H1 (cell line): ENCODE measurements at regions not wholly inside any gene's neighbourhood (a gene's known extent, or its start where the extent isn't known, plus 50 kb on each side); places are given as distances from the start of the nearest gene placed in this dataset.

Source experiments
- CTCF ChIA-PET: fragments of 300-600 bp; sonication (Branson Sonifier 250); formaldehyde crosslinking; loops from one replicate; lab custom pipeline; 2021; ENCODE audit not compliant: partially characterized antibody; lab: Charles Lee
- POLR2A ChIA-PET: fragments of 300-600 bp; sonication (Branson Sonifier 250); formaldehyde crosslinking; loops from one replicate; lab custom pipeline; 2021; ENCODE audit warnings: inconsistent platforms; ENCODE audit not compliant: partially characterized antibody; lab: Charles Lee
- DNase-seq, 2 experiments: peaks; one replicate each; pipeline versions ENCODE4 v3.0.0 to v3.0.0-alpha.2; 2010 to 2022; ENCODE audit warnings: low spot score in 2 of 2, low read depth in 1 of 2, mixed read lengths in 1 of 2
- FAIRE-seq: peaks from 2 replicates; lab custom pipeline; 2011; peaks lifted over from hg19 to GRCh38; lab: Jason Lieb, UNC
- H2AFZ ChIP-seq: 2 replicates; pipeline ENCODE4 v1.8.1; 2012; ENCODE audit warnings: low read length, inconsistent platforms
- H2AK5ac ChIP-seq: 2 replicates; pipeline ENCODE4 v1.6.1; 2013; ENCODE audit warnings: low read depth, low read length
- H2BK120ac ChIP-seq: replicated peaks from 2 replicates; pipeline ENCODE3; 2013; ENCODE audit warnings: low read depth, low read length, inconsistent platforms
- H2BK12ac ChIP-seq: 2 replicates; pipeline ENCODE4 v1.6.1; 2013; ENCODE audit warnings: low read depth, low read length
- H2BK15ac ChIP-seq: 2 replicates; pipeline ENCODE4 v1.6.1; 2013; ENCODE audit warnings: low read length
- H2BK20ac ChIP-seq: 2 replicates; pipeline ENCODE4 v1.6.1; 2013; ENCODE audit warnings: low read length
- H2BK5ac ChIP-seq: 2 replicates; pipeline ENCODE4 v1.6.1; 2013; ENCODE audit warnings: low read depth, low read length
- H3K14ac ChIP-seq: 2 replicates; pipeline ENCODE4 v1.6.1; 2013; ENCODE audit warnings: inconsistent platforms; ENCODE audit not compliant: insufficient read length
- H3K18ac ChIP-seq: 2 replicates; pipeline ENCODE4 v1.6.1; 2013; ENCODE audit warnings: low read length; ENCODE audit errors: extremely low read depth
- H3K23ac ChIP-seq: 2 replicates; pipeline ENCODE4 v1.6.1; 2013; ENCODE audit warnings: inconsistent platforms; ENCODE audit not compliant: insufficient read length
- H3K23me2 ChIP-seq: 2 replicates; pipeline ENCODE4 v1.6.1; 2013; ENCODE audit warnings: low read depth, low read length
- H3K27ac ChIP-seq: 2 replicates; pipeline ENCODE4 v1.6.1; 2011; ENCODE audit warnings: low read depth, low read length, inconsistent platforms
- H3K27me3 ChIP-seq, 4 experiments: replicated peaks in 1 of 4; 1 replicate in 1 of 4; 2 replicates in 3 of 4; pipeline versions ENCODE4 v1.6.1 to v1.8.1; 2011 to 2013; ENCODE audit warnings: low read length in 3 of 4, mild to moderate bottlenecking in 3 of 4, inconsistent platforms in 2 of 4, mixed read lengths in 2 of 4, moderate library complexity in 1 of 4; ENCODE audit not compliant: control insufficient read depth in 3 of 4, insufficient read depth in 3 of 4; ENCODE audit errors: extremely low read depth in 1 of 4
- H3K36me3 ChIP-seq, 4 experiments: 2 replicates each; pipeline versions ENCODE4 v1.6.1 to v1.8.1; 2011 to 2013; ENCODE audit warnings: mild to moderate bottlenecking in 4 of 4, low read length in 3 of 4, moderate library complexity in 2 of 4, control low read depth in 1 of 4, inconsistent platforms in 1 of 4; ENCODE audit not compliant: insufficient read depth in 4 of 4, control insufficient read depth in 2 of 4
- H3K4ac ChIP-seq: replicated peaks from 2 replicates; pipeline ENCODE3; 2013; ENCODE audit warnings: low read length, low read depth, mixed read lengths, inconsistent platforms; ENCODE audit not compliant: insufficient read length
- H3K4me1 ChIP-seq, 4 experiments: replicated peaks in 1 of 4; 1 replicate in 1 of 4; 2 replicates in 3 of 4; pipeline versions ENCODE4 v1.6.1 to v1.8.1; 2011 to 2013; ENCODE audit warnings: low read length in 3 of 4, inconsistent platforms in 2 of 4, mixed read lengths in 1 of 4; ENCODE audit not compliant: insufficient read depth in 4 of 4, control insufficient read depth in 3 of 4
- H3K4me2 ChIP-seq, 2 experiments: 2 replicates each; pipeline versions ENCODE4 v1.6.1 to v1.8.1; 2011 to 2013; ENCODE audit warnings: low read depth in 2 of 2, low read length in 2 of 2, control low read depth in 1 of 2, inconsistent platforms in 1 of 2, mild to moderate bottlenecking in 1 of 2; ENCODE audit not compliant: insufficient read depth in 1 of 2
- H3K4me3 ChIP-seq, 4 experiments: fragments of 200-600, 300-600 bp in 1 of 4; sonication (generic), shearing (Covaris generic), sonication (Bioruptor Twin) in 1 of 4; 2 replicates each; pipeline versions ENCODE4 v1.5.1 to v1.8.1; 2011 to 2016; ENCODE audit warnings: low read length in 4 of 4, low read depth in 3 of 4, control low read depth in 2 of 4, inconsistent platforms in 2 of 4, mild to moderate bottlenecking in 2 of 4, mixed read lengths in 1 of 4, moderate library complexity in 1 of 4; ENCODE audit not compliant: insufficient read depth in 2 of 4; ENCODE audit errors: extremely low read depth in 1 of 4
- H3K56ac ChIP-seq: replicated peaks from 2 replicates; pipeline ENCODE3; 2013; ENCODE audit warnings: low read depth, mild to moderate bottlenecking, mixed read lengths, low read length, inconsistent platforms; ENCODE audit not compliant: insufficient read length
- H3K79me1 ChIP-seq: 2 replicates; pipeline ENCODE4 v1.6.1; 2013; ENCODE audit warnings: low read depth, low read length, control low read depth
- H3K79me2 ChIP-seq, 2 experiments: 2 replicates each; pipeline versions ENCODE4 v1.6.1 to v1.8.1; 2012 to 2013; ENCODE audit warnings: low read length in 2 of 2, mild to moderate bottlenecking in 2 of 2, inconsistent platforms in 1 of 2; ENCODE audit not compliant: insufficient read depth in 2 of 2, control insufficient read depth in 1 of 2
- H3K9ac ChIP-seq, 4 experiments: replicated peaks in 1 of 4; 1 replicate in 1 of 4; 2 replicates in 3 of 4; pipeline versions ENCODE4 v1.6.1 to v1.8.1; 2011 to 2013; ENCODE audit warnings: low read depth in 3 of 4, low read length in 3 of 4, control low read depth in 2 of 4, mild to moderate bottlenecking in 2 of 4, moderate library complexity in 2 of 4, inconsistent platforms in 1 of 4; ENCODE audit errors: extremely low read depth in 1 of 4
- H3K9me3 ChIP-seq, 2 experiments: 2 replicates each; pipeline versions ENCODE4 v1.6.1 to v1.8.1; 2012 to 2013; ENCODE audit warnings: mild to moderate bottlenecking in 2 of 2, moderate library complexity in 2 of 2, control low read depth in 1 of 2, inconsistent platforms in 1 of 2, low read depth in 1 of 2, low read length in 1 of 2, mixed read lengths in 1 of 2; ENCODE audit not compliant: insufficient read depth in 2 of 2
- H4K20me1 ChIP-seq, 2 experiments: replicated peaks in 1 of 2; 2 replicates each; pipeline versions ENCODE3 to v1.8.1; 2011 to 2013; ENCODE audit warnings: inconsistent platforms in 2 of 2, low read length in 2 of 2, mild to moderate bottlenecking in 1 of 2; ENCODE audit not compliant: insufficient read depth in 2 of 2, control insufficient read depth in 1 of 2
- H4K5ac ChIP-seq: 2 replicates; pipeline ENCODE4 v1.6.1; 2013; ENCODE audit warnings: low read length, low read depth, mixed read lengths, inconsistent platforms; ENCODE audit not compliant: insufficient read length
- H4K8ac ChIP-seq: 2 replicates; pipeline ENCODE4 v1.8.0; 2013; ENCODE audit warnings: mild to moderate bottlenecking, moderate library complexity, low read length, inconsistent platforms; ENCODE audit not compliant: insufficient read depth; ENCODE audit errors: extremely low read depth
- H4K91ac ChIP-seq: replicated peaks from 2 replicates; pipeline ENCODE3; 2013; ENCODE audit warnings: low read length, mixed read lengths, inconsistent platforms; ENCODE audit not compliant: insufficient read length
- ATF2 ChIP-seq: IDR thresholded peaks from 2 replicates; pipeline ENCODE4 v1.6.1; 2012; ENCODE audit warnings: low read length, inconsistent platforms
- MAX ChIP-seq: IDR thresholded peaks from 2 replicates; pipeline ENCODE4 v1.6.1; 2012; ENCODE audit warnings: inconsistent platforms
- POU5F1 ChIP-seq: IDR thresholded peaks from 2 replicates; pipeline ENCODE4 v1.6.1; 2011; ENCODE audit warnings: low read depth, mild to moderate bottlenecking, low read length, moderate library complexity
- RAD21 ChIP-seq, 2 experiments: IDR thresholded peaks in 1 of 2; conservative IDR thresholded peaks in 1 of 2; 2 replicates each; pipeline ENCODE4 v1.6.1; 2011; ENCODE audit warnings: low read depth in 2 of 2, low read length in 2 of 2, improper control_type of control experiment in 1 of 2, inconsistent platforms in 1 of 2, mild to moderate bottlenecking in 1 of 2, moderate library complexity in 1 of 2
- RNF2 ChIP-seq: fragments of 200-900, 300-1000 bp; sonication (generic); IDR thresholded peaks from 2 replicates; pipeline ENCODE4 v1.7.1; 2016; ENCODE audit warnings: borderline replicate concordance, low read depth, mild to moderate bottlenecking, antibody characterized with exemption, low read length; ENCODE audit not compliant: poor library complexity, severe bottlenecking; ENCODE audit errors: missing control alignments
- SIN3A ChIP-seq, 2 experiments: IDR thresholded peaks in 1 of 2; conservative IDR thresholded peaks in 1 of 2; 2 replicates each; pipeline ENCODE4 v1.6.1; 2011 to 2012; ENCODE audit warnings: low read length in 2 of 2, improper control_type of control experiment in 1 of 2, low read depth in 1 of 2, mild to moderate bottlenecking in 1 of 2
- TCF12 ChIP-seq: IDR thresholded peaks from 2 replicates; pipeline ENCODE4 v1.6.1; 2011; ENCODE audit warnings: low read depth, mild to moderate bottlenecking, low read length
- USF2 ChIP-seq: IDR thresholded peaks from 2 replicates; pipeline ENCODE4 v1.6.1; 2011; ENCODE audit warnings: low read length, improper control_type of control experiment
- YY1 ChIP-seq: IDR thresholded peaks from 2 replicates; pipeline ENCODE4 v1.6.1; 2011; ENCODE audit warnings: low read depth, mild to moderate bottlenecking, low read length
- WGBS, 2 experiments: shearing (Covaris generic) in 1 of 2; methylation state at CpG; one replicate each; pipeline versions ENCODE4 v1.1.6 to v1.1.7; 2013 to 2015; ENCODE audit warnings: low lambda C conversion rate in 2 of 2, mixed read lengths in 2 of 2, inconsistent platforms in 1 of 2, low coverage in 1 of 2, missing lambda C conversion rate in 1 of 2; ENCODE audit not compliant: insufficient replicate concordance in 2 of 2, insufficient coverage in 1 of 2, insufficient read length in 1 of 2; ENCODE audit errors: extremely low coverage in 1 of 2, missing lambda C conversion rate in 1 of 2; 5-methylcytosine and 5-hydroxymethylcytosine counted together

- H3K27me3 ChIP-seq: no peaks in the 10 kb centered on the region
- H3K36me3 ChIP-seq: no peaks in the 10 kb centered on the region
- H3K27ac ChIP-seq: no peak overlapping the region
- H3K14ac ChIP-seq: no peak overlapping the region
- H3K4me3 ChIP-seq: no peak overlapping the region
- H3K23me2 ChIP-seq: peaks cover 1% of the 10 kb centered on the region; the same call in 1 of the 2 replicates
- H3K79me1 ChIP-seq: no peaks in the 10 kb centered on the region
- no peak overlapping the region for H3K18ac ChIP-seq
- WGBS, 2 experiments: 89% methylated on average over 9 of the region's 9 CpGs; no CpG with 5 or more reads in 1 of the 2 experiments
- no peaks in the 10 kb centered on the region for H3K4me1 ChIP-seq
- H3K56ac ChIP-seq: no peak overlapping the region
- H2BK5ac ChIP-seq: no peak overlapping the region
- no peak overlapping the region for H2BK12ac ChIP-seq
- no peak overlapping the region for H4K5ac ChIP-seq
- no peak overlapping the region for H4K8ac ChIP-seq
- ChIA-PET POLR2A (no interaction called here), CTCF (interaction anchor here (1.1 to 1.5 kb wide), 3 partner anchors 13 to 459 kb away, joined by 3 to 4 read pairs (median 3); no protein-coding TSS in a partner anchor)
- H4K20me1 ChIP-seq: no peaks in the 10 kb centered on the region
- no peak for FAIRE-seq
- no peak overlapping the region for H2BK15ac ChIP-seq
- H4K91ac ChIP-seq: no peak overlapping the region
- H3K9ac ChIP-seq: no peak overlapping the region
- H3K79me2 ChIP-seq: no peaks in the 10 kb centered on the region
- no peak overlapping the region for H2BK20ac ChIP-seq
- no peak overlapping the region for H2AFZ ChIP-seq
- H3K9me3 ChIP-seq: no peaks in the 10 kb centered on the region
- H2BK120ac ChIP-seq: no peak overlapping the region
- H3K23ac ChIP-seq: no peak overlapping the region
- no peak overlapping the region for H3K4me2 ChIP-seq
- no peak for DNase-seq
- no peak overlapping the region for H2AK5ac ChIP-seq
- H3K4ac ChIP-seq: no peak overlapping the region
- no peak for TF ChIP-seq YY1
- no peak for TF ChIP-seq RNF2
- TF ChIP-seq USF2: no peak
- no peak for TF ChIP-seq ATF2
- no peak for TF ChIP-seq RAD21 (IDR thresholded peaks at IDR 0.05 in 1 of 2, conservative IDR thresholded peaks at IDR 0.05 in 1 of 2; ENCODE audit: low read depth in 2 of 2, low read length in 2 of 2)
- no peak for TF ChIP-seq MAX
- no peak for TF ChIP-seq TCF12
- no peak for TF ChIP-seq SIN3A (conservative IDR thresholded peaks at IDR 0.05 in 1 of 2, IDR thresholded peaks at IDR 0.05 in 1 of 2; ENCODE audit: low read depth in 1 of 2, low read length in 2 of 2)
- TF ChIP-seq POU5F1: no peak
These were observed 100.1 kb upstream of the PLXNA2 start for GRCh38 chr1:208344202-208344857.
